ENCODE measurements at regions not wholly inside any gene's neighbourhood (a gene's known extent, or its start where the extent isn't known, plus 50 kb on each side); places are given as distances from the start of the nearest gene placed in this dataset.
"Not testable (repeated sequence)": the region's sequence is repeated elsewhere in the genome, so short reads cannot be mapped to it uniquely, and the experiment has no call there.

DNA sequence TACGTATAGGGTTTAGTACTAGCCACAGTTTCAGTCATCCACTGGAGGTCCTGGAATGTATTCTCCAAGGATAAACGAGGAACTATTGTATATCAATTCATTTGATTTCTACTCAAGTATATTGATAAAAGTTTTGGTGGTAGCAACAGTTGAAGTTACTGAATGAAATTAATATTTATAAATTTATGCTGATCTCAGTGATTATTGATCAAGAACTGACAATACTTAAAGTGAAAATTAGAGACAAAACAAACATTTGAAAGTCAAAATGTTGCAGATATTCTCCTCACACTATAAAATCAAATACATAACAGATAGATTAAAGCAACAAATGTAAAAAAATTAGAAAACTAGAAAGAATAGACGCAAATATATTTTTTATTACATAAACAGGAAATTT lies 150.9 kb upstream of the SLC35G4 start:
- DNase-seq = no peak

GRCh38 chr18:11457853-11458252 lies 151.5 kb upstream of the SLC35G4 start:
- DNase-seq = not testable (repeated sequence)

DNA sequence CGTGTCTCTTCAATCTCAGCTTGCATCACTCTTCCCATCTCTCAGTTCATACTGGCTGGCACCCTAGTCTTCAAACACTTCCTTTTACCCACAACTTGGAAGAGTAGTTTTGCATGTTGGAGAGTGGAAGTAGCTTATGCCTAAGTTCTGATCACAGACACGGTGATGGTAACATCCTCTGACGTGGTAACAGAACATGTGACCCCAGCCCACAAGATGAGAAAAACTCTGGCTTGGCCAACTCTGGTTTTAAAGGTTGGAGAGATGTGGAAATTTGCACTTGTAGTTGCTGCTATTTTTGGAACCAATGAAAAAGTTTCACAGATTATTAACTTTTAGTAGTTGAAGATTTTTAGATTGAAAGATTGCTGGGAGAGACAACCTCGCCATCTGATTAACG lies 155.4 kb upstream of the SLC35G4 start:
- DNase-seq = no peak

- not testable (repeated sequence) for DNase-seq
These were observed 165.2 kb upstream of the SLC35G4 start for GRCh38 chr18:11444169-11444568.

DNA sequence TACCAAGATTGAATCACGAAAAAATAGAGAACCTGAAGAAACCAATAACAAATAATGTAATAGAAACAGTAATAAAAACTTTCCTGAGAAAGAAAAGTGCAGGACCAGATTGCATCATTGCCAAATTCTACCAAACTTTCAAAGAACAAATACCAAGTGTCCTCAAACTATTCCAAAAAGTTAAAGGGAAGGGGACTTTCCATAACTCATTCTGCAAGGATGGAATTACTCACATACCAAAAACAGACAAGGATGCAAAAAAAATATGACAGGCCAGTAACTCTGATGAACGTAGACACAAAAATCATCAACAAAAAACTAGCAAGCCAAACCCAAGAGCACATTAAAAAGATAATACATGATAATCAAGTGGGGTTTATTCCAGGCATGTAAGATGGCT lies 172.3 kb upstream of the SLC35G4 start:
- DNase-seq = peak; percentile 52

DNA sequence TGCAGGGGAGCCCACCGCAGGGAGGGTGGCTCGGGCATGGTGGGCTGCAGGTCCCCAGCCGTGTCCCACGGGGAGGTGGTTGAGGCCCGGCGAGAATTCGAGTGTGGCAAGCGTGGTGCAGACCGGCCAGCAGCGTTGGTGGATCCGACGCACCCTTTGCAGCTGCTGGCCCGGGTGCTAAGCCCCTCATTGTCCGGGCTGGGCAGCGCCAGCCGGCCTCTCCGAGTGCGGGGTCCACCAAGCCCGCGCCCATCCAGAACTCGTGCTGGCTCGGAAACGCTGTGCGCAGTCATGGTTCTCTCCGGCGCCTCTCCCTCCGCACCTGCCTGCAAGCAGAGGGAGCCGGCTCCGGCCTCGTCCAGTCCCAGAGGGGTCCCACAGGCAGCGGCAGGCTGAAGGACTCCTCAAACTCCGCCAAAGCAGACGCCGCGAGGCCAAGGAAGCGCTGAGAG lies 177.0 kb upstream of the SLC35G4 start:
- no peak for DNase-seq

- DNase-seq = no peak
These were observed 179.5 kb upstream of the SLC35G4 start for GRCh38 chr18:11429876-11430275.

- peak; percentile 58 for DNase-seq
These were observed 184.2 kb upstream of the SLC35G4 start for GRCh38 chr18:11425211-11425610.

- DNase-seq = no peak
These were observed 190.1 kb upstream of the SLC35G4 start for GRCh38 chr18:11419338-11419737.

GRCh38 chr18:11412811-11413210 lies 196.6 kb upstream of the SLC35G4 start:
- DNase-seq = no peak

GRCh38 chr18:11411048-11411447 lies 198.3 kb upstream of the SLC35G4 start:
- DNase-seq = peak; percentile 85

DNA sequence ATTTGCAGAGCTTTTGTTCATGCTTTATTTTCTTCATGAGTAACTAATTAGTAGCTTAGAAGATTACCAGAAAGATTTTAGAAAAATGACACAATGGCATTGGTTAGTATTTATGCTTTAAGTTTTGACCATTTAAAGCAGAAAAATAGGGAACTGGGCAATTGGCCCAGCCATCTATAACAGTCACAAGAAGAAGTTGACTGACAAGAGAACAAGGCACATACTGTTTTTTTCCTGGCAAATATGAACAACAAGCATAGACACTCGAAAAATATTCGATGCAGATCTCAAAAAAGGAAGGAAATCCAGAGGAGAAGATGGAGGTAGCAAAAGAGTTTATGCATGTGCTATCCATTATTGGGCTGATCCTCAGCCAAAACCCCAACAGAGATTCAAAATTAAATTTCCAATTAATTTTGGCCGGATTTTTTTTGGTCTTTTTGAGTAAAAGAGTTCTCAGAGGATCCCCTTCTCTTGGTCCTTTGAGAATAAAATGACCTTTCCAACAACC lies 200.8 kb upstream of the SLC35G4 start:
- DNase-seq = no peak

DNA sequence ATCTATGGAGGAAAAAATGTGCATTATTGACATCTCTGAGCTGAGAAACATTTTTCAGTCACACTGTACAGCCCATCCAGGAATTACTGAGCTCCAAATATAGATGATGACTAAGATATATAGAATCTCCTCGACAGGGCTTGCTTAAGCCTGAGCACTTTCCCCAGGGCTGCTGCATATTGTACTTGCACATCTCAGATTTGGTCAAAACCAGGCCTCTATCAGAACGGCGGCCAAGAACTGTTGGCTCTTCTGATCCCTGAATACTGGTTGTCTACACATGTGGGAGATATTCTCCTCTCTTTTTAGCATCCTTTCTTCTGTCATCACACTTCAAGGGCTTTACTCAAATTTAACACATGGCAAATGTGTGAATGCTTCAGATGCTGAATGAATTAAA lies 201.5 kb upstream of the SLC35G4 start:
- peak; percentile 86 for DNase-seq

DNA sequence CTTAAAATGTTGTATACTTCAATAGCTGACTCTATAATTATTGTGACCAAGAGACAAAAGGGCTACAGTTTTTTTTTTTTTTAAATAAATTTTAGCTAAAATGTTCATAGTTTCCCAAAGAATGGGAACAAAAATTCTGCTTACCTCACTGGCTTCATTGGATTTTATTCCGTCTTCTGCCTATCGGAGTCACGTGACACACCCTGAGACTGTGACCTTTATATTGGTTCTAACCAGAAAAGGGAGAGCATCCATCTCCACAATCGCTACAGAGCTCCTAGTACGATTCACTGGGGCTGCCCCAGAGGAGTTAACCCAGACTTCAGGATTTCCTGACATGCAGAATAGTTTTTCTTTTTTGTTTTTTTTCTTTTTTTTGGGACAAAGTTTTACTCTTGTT lies 203.6 kb upstream of the SLC35G4 start:
- no peak for DNase-seq

DNA sequence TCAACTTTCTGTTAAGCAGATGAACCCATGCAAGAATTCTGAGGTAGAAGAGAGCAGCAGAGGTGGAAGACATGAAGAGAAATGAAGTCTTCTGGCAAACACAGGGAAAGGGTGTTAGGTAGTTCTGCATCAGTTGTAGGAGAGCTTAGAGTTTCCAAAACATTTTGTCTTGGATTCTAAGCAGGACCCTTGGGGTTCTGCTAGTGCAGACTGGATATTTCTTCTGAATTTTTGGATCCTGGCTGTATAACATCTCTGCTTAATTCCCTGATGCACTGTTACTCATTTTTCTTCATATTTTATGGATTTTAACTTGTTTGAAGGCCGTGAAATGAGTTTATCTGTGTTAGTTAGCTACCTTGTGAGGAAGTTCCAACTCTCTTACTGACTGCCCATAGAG lies 208.7 kb upstream of the SLC35G4 start:
- DNase-seq = no peak

GRCh38 chr18:11398625-11399024 lies 210.8 kb upstream of the SLC35G4 start:
- DNase-seq = no peak

DNA sequence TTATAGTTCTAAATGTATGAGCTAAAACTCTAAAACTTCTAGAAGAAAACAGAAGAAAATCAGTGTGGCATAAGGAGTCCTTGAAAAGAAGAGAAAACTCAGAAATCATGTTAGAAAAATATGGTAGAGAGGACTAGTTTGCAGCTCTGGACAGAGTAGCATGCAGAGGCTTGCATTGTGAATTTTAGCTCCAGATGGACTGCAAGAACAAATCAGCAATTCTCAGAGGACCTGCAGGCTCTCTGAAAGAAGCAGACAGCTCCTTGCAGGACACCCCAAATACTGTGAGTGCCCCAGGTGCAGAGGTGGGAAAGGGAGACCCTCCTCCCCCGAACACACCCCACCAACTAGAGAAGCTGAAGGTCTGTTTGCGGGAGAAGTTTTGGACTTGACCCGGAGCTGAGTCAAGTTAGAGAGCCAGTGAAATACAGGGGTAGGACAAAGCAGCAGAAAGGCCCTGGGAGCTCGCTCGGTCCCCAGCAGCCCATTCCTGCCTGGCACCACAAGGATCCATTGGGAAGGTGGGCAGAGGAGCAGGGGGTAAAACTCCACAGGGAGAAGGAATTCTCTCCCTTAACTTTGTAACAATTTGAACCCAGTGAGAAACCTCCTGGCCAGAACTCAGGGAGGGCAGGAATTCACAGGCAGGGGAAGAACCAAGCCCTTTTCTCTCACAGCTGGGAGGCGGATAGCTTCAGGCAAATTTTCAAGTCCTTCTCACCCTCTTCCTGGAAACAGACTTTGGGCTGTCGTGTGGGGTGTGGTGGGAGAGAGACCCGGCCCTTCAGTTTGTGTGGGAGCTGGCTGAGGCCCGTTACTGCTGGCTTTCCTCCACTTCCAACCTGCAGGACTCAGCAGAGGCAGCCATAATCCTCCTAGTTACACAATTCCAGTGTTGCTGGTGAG lies 216.2 kb upstream of the SLC35G4 start:
- DNase-seq = no peak

DNA sequence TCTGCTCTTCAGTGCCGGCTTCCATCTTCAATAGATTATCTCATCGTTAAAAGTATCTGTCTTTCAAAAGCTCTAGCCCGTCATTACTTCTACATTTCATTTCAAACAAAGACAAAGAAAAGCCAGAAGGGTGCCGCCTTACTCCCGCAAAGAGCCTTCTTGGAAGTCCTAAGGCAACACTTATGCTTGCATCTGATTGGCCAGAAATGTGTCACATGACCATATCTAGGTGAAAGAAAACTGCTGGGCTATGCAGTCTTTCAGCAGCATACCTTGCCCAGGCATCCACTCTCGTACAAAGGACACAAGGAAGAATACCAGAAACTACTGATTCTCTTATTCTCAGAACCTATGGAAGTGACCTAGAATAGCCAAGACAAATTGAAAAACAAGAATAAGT lies 217.1 kb upstream of the SLC35G4 start:
- no peak for DNase-seq

GRCh38 chr18:11391661-11392060 lies 217.7 kb upstream of the SLC35G4 start:
- DNase-seq = no peak

DNA sequence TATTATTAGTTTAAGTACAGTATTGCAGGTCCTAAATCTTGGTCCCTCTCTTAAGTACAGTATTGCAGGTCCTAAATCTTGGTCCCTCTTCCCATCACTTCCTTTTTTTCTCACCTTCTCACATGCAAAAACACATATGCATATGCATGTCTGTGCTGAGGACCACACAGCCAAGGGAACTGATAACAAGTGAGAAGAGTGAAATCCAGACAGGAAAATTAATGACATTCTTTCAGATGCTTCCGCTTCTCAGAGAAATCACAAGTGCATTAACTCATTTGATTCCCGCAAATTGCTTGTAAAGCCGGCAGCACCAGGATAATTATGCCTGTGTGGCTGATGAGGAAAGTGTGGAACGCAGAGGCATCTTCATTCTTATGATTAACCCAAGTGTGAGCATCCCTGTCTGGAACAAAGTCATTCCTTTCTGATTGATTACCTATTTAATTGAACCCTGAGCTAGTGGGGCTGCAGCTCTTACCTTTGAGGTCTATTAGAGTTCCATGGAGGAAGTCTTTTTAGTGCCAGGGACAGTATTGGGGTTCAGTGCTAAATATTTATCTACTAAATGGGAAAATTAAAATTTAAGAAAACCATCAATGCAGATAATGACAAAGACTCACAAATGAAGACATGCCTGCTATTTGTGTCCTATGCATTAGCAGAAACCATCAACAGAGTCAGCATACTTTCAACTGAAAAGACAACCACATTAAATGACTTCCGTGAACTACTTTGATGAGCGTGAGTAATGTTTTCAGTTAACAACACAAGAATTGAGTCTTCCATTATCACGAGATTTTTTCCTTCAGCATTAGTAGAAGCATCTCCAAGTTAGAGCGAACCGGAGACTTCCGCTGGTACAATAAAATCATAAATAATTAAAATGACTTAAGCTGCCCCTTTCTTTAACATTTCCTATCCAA lies 220.4 kb upstream of the SLC35G4 start:
- no peak for DNase-seq

DNA sequence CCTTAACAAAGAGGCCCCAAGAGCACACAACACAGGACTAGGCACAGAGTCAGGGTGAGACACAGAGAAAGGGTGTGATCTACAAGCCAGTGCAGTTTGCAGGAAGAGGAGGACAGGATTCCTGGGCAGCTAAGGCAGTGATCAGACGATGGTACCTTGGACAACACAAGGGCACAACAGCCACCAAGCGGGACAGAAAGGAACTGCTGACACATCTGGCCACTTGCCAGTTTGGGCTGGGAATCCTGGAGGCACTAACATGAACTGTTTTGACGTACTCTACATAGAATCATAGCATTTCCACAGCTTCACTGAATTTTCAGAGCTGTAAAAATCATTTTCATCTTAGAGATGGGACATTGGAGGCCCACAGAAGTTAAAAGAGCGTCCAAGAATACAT lies 221.5 kb upstream of the SLC35G4 start:
- peak; percentile 59 for DNase-seq

DNA sequence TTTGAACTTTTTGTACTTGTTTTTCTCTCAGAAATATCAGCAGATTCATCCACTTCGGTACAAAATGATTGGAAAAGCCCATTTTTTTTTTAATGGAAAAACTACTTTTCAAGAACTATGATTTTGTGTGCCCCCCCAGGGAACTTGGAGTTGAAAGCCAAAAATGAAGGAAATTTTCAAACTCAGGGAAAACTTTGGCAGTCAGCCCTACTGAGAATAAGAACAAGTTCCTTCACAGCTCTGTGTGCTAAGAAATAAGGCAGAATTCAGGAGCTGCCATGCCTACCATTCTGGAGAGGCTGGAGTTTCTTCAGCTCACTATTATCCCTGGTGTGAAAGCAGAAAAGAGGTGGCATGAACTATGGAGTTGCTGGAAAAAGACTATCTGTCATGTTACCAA lies 226.0 kb upstream of the SLC35G4 start:
- DNase-seq = no peak

- no peak for DNase-seq
These were observed 228.4 kb upstream of the SLC35G4 start for GRCh38 chr18:11380968-11381367.
